ENCODE measurements at regions not wholly inside any gene's neighbourhood (a gene's known extent, or its start where the extent isn't known, plus 50 kb on each side); places are given as distances from the start of the nearest gene placed in this dataset.

- no peak for TF ChIP-seq CTCF (IDR thresholded peaks at IDR 0.05; ENCODE audit: low read depth, low read length, missing control alignments)
- no peak overlapping the region for H3K4me3 ChIP-seq (ENCODE audit: low read depth, low read length)
- DNase-seq (ENCODE audit: low read depth): no peak
Observed at GRCh38 chr6:91310178-91310577, 723.3 kb upstream of the MAP3K7 start.

GRCh38 chr6:91305755-91306154 is 718.9 kb upstream of the MAP3K7 start:
- no peak for TF ChIP-seq CTCF (IDR thresholded peaks at IDR 0.05; ENCODE audit: low read depth, low read length, missing control alignments)
- DNase-seq (ENCODE audit: low read depth): no peak
- H3K4me3 ChIP-seq (ENCODE audit: low read depth, low read length): no peak overlapping the region

- DNase-seq (ENCODE audit: low read depth): no peak
- TF ChIP-seq CTCF (IDR thresholded peaks at IDR 0.05; ENCODE audit: low read depth, low read length, missing control alignments): no peak
- H3K4me3 ChIP-seq (ENCODE audit: low read depth, low read length): no peak overlapping the region
Observed at GRCh38 chr6:91304521-91304920, 717.6 kb upstream of the MAP3K7 start.

- H3K4me3 ChIP-seq (ENCODE audit: low read depth, low read length): no peak overlapping the region
- TF ChIP-seq CTCF (IDR thresholded peaks at IDR 0.05; ENCODE audit: low read depth, low read length, missing control alignments): no peak
- DNase-seq (ENCODE audit: low read depth): no peak
Observed at GRCh38 chr6:91303326-91303725, 716.5 kb upstream of the MAP3K7 start.

- TF ChIP-seq CTCF (IDR thresholded peaks at IDR 0.05; ENCODE audit: low read depth, low read length, missing control alignments): no peak
- no peak for DNase-seq (ENCODE audit: low read depth)
- no peak overlapping the region for H3K4me3 ChIP-seq (ENCODE audit: low read depth, low read length)
Observed at GRCh38 chr6:91299544-91300491, 712.9 kb upstream of the MAP3K7 start.

GRCh38 chr6:91298543-91299145 is 711.8 kb upstream of the MAP3K7 start:
- no peak overlapping the region for H3K4me3 ChIP-seq (ENCODE audit: low read depth, low read length)
- no peak for DNase-seq (ENCODE audit: low read depth)
- no peak for TF ChIP-seq CTCF (IDR thresholded peaks at IDR 0.05; ENCODE audit: low read depth, low read length, missing control alignments)
